HepG2 (cell line): ENCODE measurements at regions not wholly inside any gene's neighbourhood (a gene's known extent, or its start where the extent isn't known, plus 50 kb on each side); places are given as distances from the start of the nearest gene placed in this dataset.

Experiments
- ATAC-seq: fragments of 200-7000 bp; cut with Tn5 transposase; 3 replicates; pipeline ENCODE4 v1.9.1; 2020; ENCODE audit warnings: mild to moderate bottlenecking, moderate library complexity
- BruUV-seq: library from RNA; stranded (reverse); fragments of 400-500 nt; replicated peaks from 2 replicates; lab custom pipeline; 2021; lab: Mats Ljungman, UMichigan
- CTCF ChIA-PET: fragments of 300-600 bp; formaldehyde crosslinking; extraction: SDS; loops from one replicate; lab custom pipeline; 2021; ENCODE audit warnings: low total read pairs, inconsistent platforms, low intra/inter-chr PET ratio; lab: Yijun Ruan, JAX
- POLR2A ChIA-PET: fragments of 350-600 bp; sonication (Branson Sonifier 250); formaldehyde crosslinking; loops from one replicate; lab custom pipeline; 2020; ENCODE audit warnings: antibody characterized with exemption, inconsistent platforms; lab: Yijun Ruan, JAX
- DNase-seq: peaks from one replicate; pipeline ENCODE4 v3.0.0-alpha.2; 2015; ENCODE audit warnings: low spot score
- FAIRE-seq: peaks from 3 replicates; lab custom pipeline; 2011; peaks lifted over from hg19 to GRCh38; lab: Jason Lieb, UNC
- H2AFZ ChIP-seq: one replicate; pipeline ENCODE4 v1.6.1; 2011; ENCODE audit warnings: low read length, inconsistent platforms
- H3K27ac ChIP-seq: fragments of 300-600 bp; 3 replicates; pipeline ENCODE4 v1.8.0; 2011; ENCODE audit warnings: mixed run types, mild to moderate bottlenecking, mixed read lengths, low read length, inconsistent platforms; ENCODE audit not compliant: insufficient read depth; ENCODE audit errors: extremely low read length
- H3K27me3 ChIP-seq, 2 experiments: fragments of 200-600 bp in 1 of 2; 2 replicates in 1 of 2; 3 replicates in 1 of 2; pipeline versions ENCODE4 v1.6.0 to v1.8.0; 2011; ENCODE audit warnings: low read length in 2 of 2, mild to moderate bottlenecking in 2 of 2, moderate library complexity in 2 of 2, inconsistent platforms in 1 of 2; ENCODE audit not compliant: insufficient read depth in 2 of 2, control insufficient read depth in 1 of 2
- H3K36me3 ChIP-seq, 2 experiments: fragments of 200-600 bp in 1 of 2; replicated peaks in 1 of 2; 2 replicates in 1 of 2; 3 replicates in 1 of 2; pipeline versions ENCODE4 v1.5.1 to v1.8.0; 2011; ENCODE audit warnings: low read length in 2 of 2, inconsistent platforms in 1 of 2; ENCODE audit not compliant: insufficient read depth in 2 of 2, control insufficient read depth in 1 of 2
- H3K4me1 ChIP-seq: 2 replicates; pipeline ENCODE4 v1.5.1; 2012; ENCODE audit warnings: low read length, inconsistent platforms; ENCODE audit not compliant: insufficient read depth
- H3K4me2 ChIP-seq: 2 replicates; pipeline ENCODE4 v1.6.0; 2011; ENCODE audit warnings: low read depth, low read length, inconsistent platforms
- H3K4me3 ChIP-seq, 3 experiments: fragments of 200-600 bp in 1 of 3; sonication (generic), shearing (Covaris generic) in 1 of 3; replicated peaks in 1 of 3; 2 replicates each; pipeline ENCODE4 v1.5.1; 2011 to 2016; ENCODE audit warnings: low read length in 3 of 3, inconsistent platforms in 2 of 3, low read depth in 2 of 3, mild to moderate bottlenecking in 2 of 3, control low read depth in 1 of 3, mixed read lengths in 1 of 3; ENCODE audit not compliant: insufficient read depth in 1 of 3
- H3K79me2 ChIP-seq: one replicate; pipeline ENCODE4 v1.6.1; 2011; ENCODE audit warnings: low read length, inconsistent platforms; ENCODE audit not compliant: insufficient read depth
- H3K9ac ChIP-seq: 2 replicates; pipeline ENCODE4 v1.6.0; 2011; ENCODE audit warnings: mild to moderate bottlenecking, low read depth, low read length, inconsistent platforms; ENCODE audit not compliant: insufficient read depth
- H3K9me3 ChIP-seq: 2 replicates; pipeline ENCODE4 v1.5.1; 2012; ENCODE audit warnings: mild to moderate bottlenecking, low read length
- H4K20me1 ChIP-seq: 2 replicates; pipeline ENCODE4 v1.6.0; 2011; ENCODE audit warnings: inconsistent platforms, mild to moderate bottlenecking, low read length, moderate library complexity; ENCODE audit not compliant: insufficient read depth
- KDM6A ChIP-seq: IDR thresholded peaks from 2 replicates; pipeline ENCODE4 v1.6.1; 2016; ENCODE audit warnings: low read depth
- NFATC3 ChIP-seq: sonication (generic); formaldehyde crosslinking; IDR thresholded peaks from 2 replicates; pipeline ENCODE4 v1.5.1; 2020; ENCODE audit warnings: mild to moderate bottlenecking, missing genetic modification reagents
- NFIC ChIP-seq: IDR thresholded peaks from 2 replicates; pipeline ENCODE4 v1.6.1; 2012; ENCODE audit warnings: mild to moderate bottlenecking, low read length, inconsistent platforms
- RXRA ChIP-seq: sonication (generic); formaldehyde crosslinking; IDR thresholded peaks from 2 replicates; pipeline ENCODE4 v1.5.1; 2020; ENCODE audit warnings: missing genetic modification reagents
- SRF ChIP-seq: IDR thresholded peaks from 2 replicates; pipeline ENCODE4 v1.6.1; 2011; ENCODE audit warnings: mild to moderate bottlenecking, low read depth, low read length, moderate library complexity
- THYN1 ChIP-seq: sonication (generic); formaldehyde crosslinking; IDR thresholded peaks from 2 replicates; pipeline ENCODE4 v1.8.1; 2023; ENCODE audit warnings: low read depth, mild to moderate bottlenecking, moderate library complexity, missing genetic modification reagents, borderline replicate concordance
- ZBTB33 ChIP-seq: sonication (generic); formaldehyde crosslinking; IDR thresholded peaks from 2 replicates; pipeline ENCODE4 v1.4.0; 2020; ENCODE audit warnings: missing genetic modification reagents
- ZFAT ChIP-seq: sonication (generic); formaldehyde crosslinking; conservative IDR thresholded peaks from 2 replicates; pipeline ENCODE4 v1.8.1; 2023; ENCODE audit warnings: missing genetic modification reagents, inconsistent platforms
- ZNF550 ChIP-seq: sonication (generic); formaldehyde crosslinking; IDR thresholded peaks from 2 replicates; pipeline ENCODE4 v1.4.0; 2020; ENCODE audit warnings: mild to moderate bottlenecking, missing genetic modification reagents, borderline replicate concordance
- WGBS: methylation state at CpG from one replicate; pipeline ENCODE4 v1.1.6; 2017; ENCODE audit warnings: low lambda C conversion rate; 5-methylcytosine and 5-hydroxymethylcytosine counted together
- in situ Hi-C: cut with HindIII; loops from 2 replicates; pipeline ENCODE4 v1.10.0; 2017; ENCODE audit warnings: low pct_unique_long_range_greater_than_20kb; ENCODE audit not compliant: extremely low pct_ligation_motif_present
- intact Hi-C: fragments of 100-400 bp; cut with micrococcal nuclease; formaldehyde crosslinking; loops from one replicate; pipeline ENCODE4 v1.10.0; 2022; ENCODE audit not compliant: unreplicated experiment
- TF ChIP-seq, protein P1 (sequence below), 2 experiments: fragments of 450-650 bp in 1 of 2; sonication (generic) in 1 of 2; formaldehyde crosslinking in 1 of 2; IDR thresholded peaks; 2 replicates each; pipeline versions ENCODE4 v1.6.1 to v1.8.0; 2016 to 2022; ENCODE audit warnings: antibody characterized with exemption in 1 of 2, mild to moderate bottlenecking in 1 of 2, missing genetic modification reagents in 1 of 2
- TF ChIP-seq, protein P2 (sequence below): sonication (generic); formaldehyde crosslinking; IDR thresholded peaks from 2 replicates; pipeline ENCODE4 v1.4.0; 2020; ENCODE audit warnings: missing genetic modification reagents, borderline replicate concordance

DNA sequence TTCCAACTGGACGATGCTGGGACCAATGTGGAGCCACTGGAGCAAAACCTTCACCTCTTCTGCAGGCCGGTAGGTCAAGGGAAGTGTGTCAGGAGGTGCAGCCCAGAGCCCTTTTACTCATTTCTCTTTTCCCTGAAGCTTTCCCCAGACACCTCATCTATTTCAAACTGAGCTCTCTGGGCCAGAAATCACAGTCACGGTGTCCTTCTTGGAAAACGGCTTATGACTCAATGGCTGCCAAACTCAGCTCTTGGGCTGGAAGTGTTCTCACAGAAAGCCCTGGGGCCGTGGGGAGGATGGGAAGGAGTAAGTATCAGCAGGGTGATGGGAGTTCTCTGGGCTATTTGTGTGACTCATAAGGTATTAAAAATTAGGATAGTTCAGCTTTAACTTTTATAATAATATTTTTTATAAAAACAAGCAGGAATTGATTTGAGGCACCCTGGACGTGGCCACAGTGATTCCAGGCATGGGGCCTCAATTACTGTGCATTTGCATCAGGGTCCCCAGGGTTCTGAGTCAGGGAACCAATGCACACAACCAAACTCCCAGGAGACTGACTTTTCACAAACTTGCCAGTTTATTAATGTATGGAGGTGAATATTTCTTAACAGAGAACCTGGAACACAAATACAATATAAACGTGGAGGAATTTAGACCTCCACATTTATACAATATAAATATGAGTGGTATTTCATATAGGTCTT lies 187.4 kb upstream of the TMEM72 start:
- FAIRE-seq: no peak
- in situ Hi-C loops: no loop called here
- BruUV-seq: no TSS peak
- no peak for TF ChIP-seq KDM6A (CRISPR knock-in tag)
- TF ChIP-seq NFATC3: no peak
- no peak for TF ChIP-seq SRF
- TF ChIP-seq ZNF550 (CRISPR knock-in tag): no peak
- no peak for TF ChIP-seq NFIC
- TF ChIP-seq, protein P1, sequence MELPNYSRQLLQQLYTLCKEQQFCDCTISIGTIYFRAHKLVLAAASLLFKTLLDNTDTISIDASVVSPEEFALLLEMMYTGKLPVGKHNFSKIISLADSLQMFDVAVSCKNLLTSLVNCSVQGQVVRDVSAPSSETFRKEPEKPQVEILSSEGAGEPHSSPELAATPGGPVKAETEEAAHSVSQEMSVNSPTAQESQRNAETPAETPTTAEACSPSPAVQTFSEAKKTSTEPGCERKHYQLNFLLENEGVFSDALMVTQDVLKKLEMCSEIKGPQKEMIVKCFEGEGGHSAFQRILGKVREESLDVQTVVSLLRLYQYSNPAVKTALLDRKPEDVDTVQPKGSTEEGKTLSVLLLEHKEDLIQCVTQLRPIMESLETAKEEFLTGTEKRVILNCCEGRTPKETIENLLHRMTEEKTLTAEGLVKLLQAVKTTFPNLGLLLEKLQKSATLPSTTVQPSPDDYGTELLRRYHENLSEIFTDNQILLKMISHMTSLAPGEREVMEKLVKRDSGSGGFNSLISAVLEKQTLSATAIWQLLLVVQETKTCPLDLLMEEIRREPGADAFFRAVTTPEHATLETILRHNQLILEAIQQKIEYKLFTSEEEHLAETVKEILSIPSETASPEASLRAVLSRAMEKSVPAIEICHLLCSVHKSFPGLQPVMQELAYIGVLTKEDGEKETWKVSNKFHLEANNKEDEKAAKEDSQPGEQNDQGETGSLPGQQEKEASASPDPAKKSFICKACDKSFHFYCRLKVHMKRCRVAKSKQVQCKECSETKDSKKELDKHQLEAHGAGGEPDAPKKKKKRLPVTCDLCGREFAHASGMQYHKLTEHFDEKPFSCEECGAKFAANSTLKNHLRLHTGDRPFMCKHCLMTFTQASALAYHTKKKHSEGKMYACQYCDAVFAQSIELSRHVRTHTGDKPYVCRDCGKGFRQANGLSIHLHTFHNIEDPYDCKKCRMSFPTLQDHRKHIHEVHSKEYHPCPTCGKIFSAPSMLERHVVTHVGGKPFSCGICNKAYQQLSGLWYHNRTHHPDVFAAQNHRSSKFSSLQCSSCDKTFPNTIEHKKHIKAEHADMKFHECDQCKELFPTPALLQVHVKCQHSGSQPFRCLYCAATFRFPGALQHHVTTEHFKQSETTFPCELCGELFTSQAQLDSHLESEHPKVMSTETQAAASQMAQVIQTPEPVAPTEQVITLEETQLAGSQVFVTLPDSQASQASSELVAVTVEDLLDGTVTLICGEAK (IDR thresholded peaks at IDR 0.05): no peak
- TF ChIP-seq, protein P1 (CRISPR knock-in tag; IDR thresholded peaks at IDR 0.05): no peak
- TF ChIP-seq RXRA (CRISPR knock-in tag): no peak
- no peak for TF ChIP-seq THYN1
- TF ChIP-seq ZFAT: no peak
- no peak for TF ChIP-seq ZBTB33
- TF ChIP-seq, protein P2, sequence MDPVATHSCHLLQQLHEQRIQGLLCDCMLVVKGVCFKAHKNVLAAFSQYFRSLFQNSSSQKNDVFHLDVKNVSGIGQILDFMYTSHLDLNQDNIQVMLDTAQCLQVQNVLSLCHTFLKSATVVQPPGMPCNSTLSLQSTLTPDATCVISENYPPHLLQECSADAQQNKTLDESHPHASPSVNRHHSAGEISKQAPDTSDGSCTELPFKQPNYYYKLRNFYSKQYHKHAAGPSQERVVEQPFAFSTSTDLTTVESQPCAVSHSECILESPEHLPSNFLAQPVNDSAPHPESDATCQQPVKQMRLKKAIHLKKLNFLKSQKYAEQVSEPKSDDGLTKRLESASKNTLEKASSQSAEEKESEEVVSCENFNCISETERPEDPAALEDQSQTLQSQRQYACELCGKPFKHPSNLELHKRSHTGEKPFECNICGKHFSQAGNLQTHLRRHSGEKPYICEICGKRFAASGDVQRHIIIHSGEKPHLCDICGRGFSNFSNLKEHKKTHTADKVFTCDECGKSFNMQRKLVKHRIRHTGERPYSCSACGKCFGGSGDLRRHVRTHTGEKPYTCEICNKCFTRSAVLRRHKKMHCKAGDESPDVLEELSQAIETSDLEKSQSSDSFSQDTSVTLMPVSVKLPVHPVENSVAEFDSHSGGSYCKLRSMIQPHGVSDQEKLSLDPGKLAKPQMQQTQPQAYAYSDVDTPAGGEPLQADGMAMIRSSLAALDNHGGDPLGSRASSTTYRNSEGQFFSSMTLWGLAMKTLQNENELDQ (CRISPR knock-in tag): no peak

More for the DNA sequence above, 187.4 kb upstream of the TMEM72 start:
- Histone ChIP-seq H3K79me2 (no peaks in the 10 kb centered on the region), H2AFZ (no peak overlapping the region), H3K4me1 (no peaks in the 10 kb centered on the region), H3K4me3 (no peak overlapping the region), H3K27me3 (no peaks in the 10 kb centered on the region), H3K27ac (no peak overlapping the region), H3K9me3 (no peaks in the 10 kb centered on the region), H4K20me1 (no peaks in the 10 kb centered on the region), H3K9ac (no peak overlapping the region), H3K4me2 (no peak overlapping the region), H3K36me3 (no peaks in the 10 kb centered on the region)
- WGBS: 0% methylated on average over 7 of the region's 7 CpGs
- no peak for ATAC-seq
- no peak for DNase-seq
- CTCF ChIA-PET: no interaction called here
- POLR2A ChIA-PET: no interaction called here
- intact Hi-C loops: no loop called here
